BLaER1 (cell line): ENCODE measurements at regions not wholly inside any gene's neighbourhood (a gene's known extent, or its start where the extent isn't known, plus 50 kb on each side); places are given as distances from the start of the nearest gene placed in this dataset.

Experiments
- H3K27ac ChIP-seq: shearing (Covaris generic); formaldehyde crosslinking; 2 replicates; pipeline ENCODE4 v1.8.1; 2022
- H3K27me3 ChIP-seq: shearing (Covaris generic); formaldehyde crosslinking; 2 replicates; pipeline ENCODE4 v1.8.1; 2022
- H3K36me3 ChIP-seq: shearing (Covaris generic); formaldehyde crosslinking; 2 replicates; pipeline ENCODE4 v1.8.1; 2022
- H3K4me1 ChIP-seq: shearing (Covaris generic); formaldehyde crosslinking; 2 replicates; pipeline ENCODE4 v1.8.1; 2022
- H3K4me2 ChIP-seq: shearing (Covaris generic); formaldehyde crosslinking; 2 replicates; pipeline ENCODE4 v1.8.1; 2022
- H3K4me3 ChIP-seq: shearing (Covaris generic); formaldehyde crosslinking; 2 replicates; pipeline ENCODE4 v1.8.1; 2022
- H3K9ac ChIP-seq: shearing (Covaris generic); formaldehyde crosslinking; 2 replicates; pipeline ENCODE4 v1.8.1; 2022
- H3K9me3 ChIP-seq: shearing (Covaris generic); formaldehyde crosslinking; 2 replicates; pipeline ENCODE4 v1.8.1; 2022
- H4K20me1 ChIP-seq: shearing (Covaris generic); formaldehyde crosslinking; 2 replicates; pipeline ENCODE4 v1.8.1; 2022
- Cebpa-rat ChIP-seq: shearing (Covaris generic); IDR thresholded peaks from 2 replicates; pipeline ENCODE4 v1.8.1; 2022

GRCh38 chr18:53990485-53990884 is 234.0 kb downstream of the MBD2 start:
- TF ChIP-seq Cebpa-rat: no peak
- no peak overlapping the region for H3K4me2 ChIP-seq
- no peaks in the 10 kb centered on the region for H3K4me1 ChIP-seq
- no peak overlapping the region for H3K4me3 ChIP-seq
- H3K36me3 ChIP-seq: no peaks in the 10 kb centered on the region
- H3K27ac ChIP-seq: no peak overlapping the region
- no peaks in the 10 kb centered on the region for H3K9me3 ChIP-seq
- no peaks in the 10 kb centered on the region for H3K27me3 ChIP-seq
- H3K9ac ChIP-seq: no peak overlapping the region
- no peaks in the 10 kb centered on the region for H4K20me1 ChIP-seq

DNA sequence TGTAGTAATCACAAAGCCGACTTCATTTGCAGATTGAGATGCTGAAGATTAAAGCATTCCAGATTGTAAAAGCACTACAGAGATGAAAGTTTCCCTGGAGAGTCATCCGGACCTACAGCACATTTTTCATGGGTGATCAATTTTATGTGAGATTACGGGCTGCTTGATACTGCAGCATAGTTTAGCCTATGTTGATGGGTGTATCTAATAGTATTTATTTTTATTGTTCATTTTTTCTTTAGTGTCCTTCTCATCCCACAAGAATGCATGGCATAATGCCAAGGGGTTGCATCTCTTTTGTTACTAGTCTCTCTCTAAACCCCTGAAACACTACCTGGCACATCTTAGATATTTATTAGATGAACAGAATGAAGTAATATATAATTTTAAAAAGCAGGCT is 240.4 kb downstream of the MBD2 start:
- Histone ChIP-seq H3K9me3 (no peaks in the 10 kb centered on the region), H3K4me2 (no peak overlapping the region), H3K36me3 (no peaks in the 10 kb centered on the region), H3K4me3 (no peak overlapping the region), H3K4me1 (no peaks in the 10 kb centered on the region), H3K27me3 (no peaks in the 10 kb centered on the region), H3K27ac (no peak overlapping the region), H3K9ac (no peak overlapping the region), H4K20me1 (no peaks in the 10 kb centered on the region)
- TF ChIP-seq Cebpa-rat: no peak

GRCh38 chr18:53971331-53971730 is 253.1 kb downstream of the MBD2 start:
- H4K20me1 ChIP-seq: no peaks in the 10 kb centered on the region
- H3K36me3 ChIP-seq: no peaks in the 10 kb centered on the region
- no peaks in the 10 kb centered on the region for H3K27me3 ChIP-seq
- no peaks in the 10 kb centered on the region for H3K4me1 ChIP-seq
- no peak overlapping the region for H3K4me3 ChIP-seq
- no peak for TF ChIP-seq Cebpa-rat
- no peak overlapping the region for H3K4me2 ChIP-seq
- no peak overlapping the region for H3K27ac ChIP-seq
- H3K9me3 ChIP-seq: peaks cover 9% of the 10 kb centered on the region
- H3K9ac ChIP-seq: no peak overlapping the region

GRCh38 chr18:53952700-53953099 is 271.8 kb downstream of the MBD2 start:
- Histone ChIP-seq H4K20me1 (no peaks in the 10 kb centered on the region), H3K27ac (no peak overlapping the region), H3K27me3 (no peaks in the 10 kb centered on the region), H3K4me3 (no peak overlapping the region), H3K9me3 (no peaks in the 10 kb centered on the region), H3K36me3 (no peaks in the 10 kb centered on the region), H3K4me1 (no peaks in the 10 kb centered on the region), H3K4me2 (no peak overlapping the region), H3K9ac (no peak overlapping the region)
- TF ChIP-seq Cebpa-rat: no peak

- TF ChIP-seq Cebpa-rat: no peak
- no peak overlapping the region for H3K27ac ChIP-seq
- no peaks in the 10 kb centered on the region for H3K27me3 ChIP-seq
- no peaks in the 10 kb centered on the region for H3K9me3 ChIP-seq
- H3K4me1 ChIP-seq: no peaks in the 10 kb centered on the region
- no peak overlapping the region for H3K4me3 ChIP-seq
- H4K20me1 ChIP-seq: no peaks in the 10 kb centered on the region
- no peaks in the 10 kb centered on the region for H3K36me3 ChIP-seq
- no peak overlapping the region for H3K4me2 ChIP-seq
- no peak overlapping the region for H3K9ac ChIP-seq
Observed at GRCh38 chr18:53950545-53950944, 273.9 kb downstream of the MBD2 start.

- Histone ChIP-seq H4K20me1 (no peaks in the 10 kb centered on the region), H3K9ac (no peak overlapping the region), H3K4me3 (no peak overlapping the region), H3K9me3 (peaks cover 13% of the 10 kb centered on the region), H3K4me1 (no peaks in the 10 kb centered on the region), H3K27ac (no peak overlapping the region), H3K36me3 (no peaks in the 10 kb centered on the region), H3K4me2 (no peak overlapping the region), H3K27me3 (no peaks in the 10 kb centered on the region)
- no peak for TF ChIP-seq Cebpa-rat
Observed at GRCh38 chr18:53948991-53949390, 275.5 kb downstream of the MBD2 start.

DNA sequence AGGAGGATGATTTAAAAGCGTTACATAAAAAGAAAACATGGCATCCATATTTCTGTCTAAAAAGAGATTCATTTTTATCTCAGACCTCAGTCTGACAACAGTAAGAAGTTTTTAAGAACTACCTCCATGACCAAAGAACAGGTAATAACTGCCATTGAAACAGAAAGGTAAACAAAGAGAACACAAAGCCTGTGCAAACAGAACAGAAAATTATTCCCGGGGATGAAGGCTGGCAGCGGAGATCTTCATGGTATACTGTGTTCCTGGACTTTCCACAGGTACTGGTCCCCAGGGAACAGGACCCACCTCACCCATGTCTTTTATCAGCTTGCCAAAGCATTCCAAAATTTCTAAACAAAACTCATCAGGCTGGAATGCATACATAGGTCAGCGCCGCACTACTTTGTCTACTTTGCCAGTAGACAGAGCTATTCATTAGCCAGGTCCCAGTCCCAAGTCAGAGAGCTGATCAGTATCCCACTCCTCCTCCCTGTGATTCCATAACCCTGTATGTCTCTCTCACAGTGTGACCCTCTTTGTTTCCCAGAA is 277.3 kb downstream of the MBD2 start:
- no peak overlapping the region for H3K9ac ChIP-seq
- peaks cover 30% of the 10 kb centered on the region for H3K9me3 ChIP-seq
- H3K27me3 ChIP-seq: no peaks in the 10 kb centered on the region
- TF ChIP-seq Cebpa-rat: no peak
- H3K36me3 ChIP-seq: no peaks in the 10 kb centered on the region
- H3K4me2 ChIP-seq: no peak overlapping the region
- no peak overlapping the region for H3K27ac ChIP-seq
- no peaks in the 10 kb centered on the region for H3K4me1 ChIP-seq
- no peak overlapping the region for H3K4me3 ChIP-seq
- H4K20me1 ChIP-seq: no peaks in the 10 kb centered on the region

DNA sequence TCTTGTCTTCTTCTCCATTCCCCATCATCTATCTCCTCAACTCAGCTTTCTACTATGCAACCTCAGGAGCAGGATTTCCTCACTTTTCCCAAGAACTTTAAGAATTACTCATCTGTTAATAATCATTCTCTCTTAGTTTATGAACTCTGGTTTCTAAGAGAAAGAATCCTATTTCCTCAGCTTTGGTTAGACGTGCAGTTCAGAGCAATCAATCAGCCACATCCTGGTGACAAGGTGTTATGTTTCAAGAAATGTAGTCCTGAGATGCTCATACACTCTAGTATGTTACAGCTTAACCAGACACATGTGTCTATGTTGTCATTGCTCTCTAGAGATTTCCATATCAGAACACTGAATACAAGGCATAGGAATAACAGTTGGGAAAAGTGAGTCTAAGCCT is 277.9 kb downstream of the MBD2 start:
- no peaks in the 10 kb centered on the region for H3K36me3 ChIP-seq
- H3K4me2 ChIP-seq: no peak overlapping the region
- H3K27ac ChIP-seq: no peak overlapping the region
- no peaks in the 10 kb centered on the region for H3K4me1 ChIP-seq
- H4K20me1 ChIP-seq: no peaks in the 10 kb centered on the region
- peaks cover 35% of the 10 kb centered on the region for H3K9me3 ChIP-seq
- H3K4me3 ChIP-seq: no peak overlapping the region
- TF ChIP-seq Cebpa-rat: no peak
- H3K27me3 ChIP-seq: no peaks in the 10 kb centered on the region
- H3K9ac ChIP-seq: no peak overlapping the region

- H3K36me3 ChIP-seq: no peaks in the 10 kb centered on the region
- no peaks in the 10 kb centered on the region for H3K27me3 ChIP-seq
- H3K4me3 ChIP-seq: no peak overlapping the region
- H3K27ac ChIP-seq: no peak overlapping the region
- H3K9ac ChIP-seq: no peak overlapping the region
- no peaks in the 10 kb centered on the region for H4K20me1 ChIP-seq
- H3K4me2 ChIP-seq: no peak overlapping the region
- TF ChIP-seq Cebpa-rat: no peak
- H3K4me1 ChIP-seq: no peaks in the 10 kb centered on the region
- H3K9me3 ChIP-seq: peaks cover 35% of the 10 kb centered on the region
Observed at GRCh38 chr18:53944721-53945120, 279.7 kb downstream of the MBD2 start.

- Histone ChIP-seq H4K20me1 (no peaks in the 10 kb centered on the region), H3K9me3 (peaks cover 35% of the 10 kb centered on the region), H3K9ac (no peak overlapping the region), H3K27ac (no peak overlapping the region), H3K4me3 (no peak overlapping the region), H3K4me2 (no peak overlapping the region), H3K36me3 (no peaks in the 10 kb centered on the region), H3K27me3 (no peaks in the 10 kb centered on the region), H3K4me1 (no peaks in the 10 kb centered on the region)
- no peak for TF ChIP-seq Cebpa-rat
Observed at GRCh38 chr18:53943326-53943860, 281.1 kb downstream of the MBD2 start.
